Limb (tissue), 2 donors: ENCODE measurements at regions not wholly inside any gene's neighbourhood (a gene's known extent, or its start where the extent isn't known, plus 50 kb on each side); places are given as distances from the start of the nearest gene placed in this dataset.
A peak's percentile ranks its signal among the peaks of the same experiment; 100 is the strongest.

ENCODE experiments used
- DNase-seq, 2 donors: peaks; one replicate each; pipeline ENCODE4 v3.0.0-alpha.2; 2016; ENCODE audit errors: extremely low spot score in 2 of 2

DNA sequence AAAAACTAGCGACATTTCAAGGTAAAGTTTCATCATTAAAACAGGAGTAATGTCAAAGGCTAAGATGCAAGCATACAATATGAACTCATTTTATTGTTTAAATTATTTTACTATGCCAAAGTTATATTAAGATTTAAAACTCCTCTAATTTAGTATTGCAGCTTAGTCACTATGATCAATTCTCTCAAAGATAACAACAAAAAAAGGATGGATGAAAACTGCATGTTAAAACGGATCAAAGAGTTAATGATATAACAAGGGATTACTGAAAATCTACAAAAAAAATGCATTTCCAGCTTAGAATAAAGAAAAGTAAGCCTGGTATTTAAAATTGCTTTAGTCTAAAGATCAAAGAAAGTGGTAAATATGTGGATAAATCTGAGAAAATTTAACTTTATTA is 587.8 kb upstream of the PCDH20 start:
- no peak for DNase-seq

GRCh38 chr13:61994174-61994573 is 578.5 kb upstream of the PCDH20 start:
- DNase-seq, result no peak

DNA sequence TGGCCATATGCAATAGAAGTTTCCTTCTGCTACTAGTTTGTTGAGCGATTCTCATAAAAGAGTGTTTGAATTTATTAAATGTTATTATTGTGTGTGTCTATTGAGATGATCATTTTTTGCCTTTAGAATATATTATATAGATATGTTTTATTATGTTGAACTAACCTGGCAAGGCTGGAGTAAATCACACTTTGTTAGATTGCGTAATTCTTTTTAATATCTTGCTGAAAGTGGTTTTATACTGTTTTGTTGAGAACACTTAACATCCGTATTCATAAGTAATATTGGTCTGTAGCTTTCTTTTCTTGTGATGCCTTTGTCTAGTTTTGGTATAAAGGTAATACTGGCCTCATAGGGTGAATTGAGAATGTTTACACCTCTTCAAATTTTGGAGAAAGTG is 574.3 kb upstream of the PCDH20 start:
- DNase-seq, result no peak

- DNase-seq, result no peak
Measured at GRCh38 chr13:61988810-61989209, 573.2 kb upstream of the PCDH20 start.

GRCh38 chr13:61975001-61975400 is 559.4 kb upstream of the PCDH20 start:
- no peak for DNase-seq

DNA sequence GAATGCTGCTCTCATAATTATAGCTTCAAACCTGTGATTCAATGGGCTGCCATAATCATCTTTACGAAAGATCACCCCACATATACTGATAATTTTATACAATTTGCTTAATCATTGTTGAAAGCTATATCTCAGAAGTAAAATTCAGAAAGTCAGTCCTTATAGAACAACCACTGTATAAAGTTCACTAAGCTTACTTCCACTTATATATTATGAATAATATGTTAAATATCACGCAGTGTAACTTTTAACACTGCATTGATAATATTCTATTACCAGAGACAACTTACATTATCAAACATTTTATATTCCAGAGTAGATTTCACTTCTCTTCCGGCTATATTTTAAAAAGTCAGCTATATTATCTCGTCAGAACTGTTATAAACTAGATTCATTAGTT is 550.1 kb upstream of the PCDH20 start:
- no peak for DNase-seq

- no peak for DNase-seq
Measured at GRCh38 chr13:61960981-61961380, 545.3 kb upstream of the PCDH20 start.

DNA sequence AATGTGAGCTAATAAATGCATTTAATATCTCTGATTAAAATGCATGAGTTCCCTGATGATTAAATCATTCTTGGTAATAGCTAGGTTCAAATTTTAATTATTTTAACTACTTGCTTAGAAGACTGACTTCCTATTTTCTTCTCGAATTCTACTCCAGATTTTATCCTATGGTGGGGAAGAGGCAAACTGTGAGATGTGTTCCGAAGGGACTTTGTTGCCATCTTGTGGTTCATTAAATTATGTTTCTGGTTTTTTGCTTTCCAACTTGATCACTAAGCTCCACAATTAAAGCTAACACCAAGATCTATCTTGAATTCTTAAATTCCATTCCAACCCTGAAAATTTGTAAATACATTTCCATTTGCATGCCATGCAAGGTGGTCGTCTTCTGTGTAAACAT is 538.4 kb upstream of the PCDH20 start:
- DNase-seq, result peak in 1 of 2 donors; percentile 58

DNA sequence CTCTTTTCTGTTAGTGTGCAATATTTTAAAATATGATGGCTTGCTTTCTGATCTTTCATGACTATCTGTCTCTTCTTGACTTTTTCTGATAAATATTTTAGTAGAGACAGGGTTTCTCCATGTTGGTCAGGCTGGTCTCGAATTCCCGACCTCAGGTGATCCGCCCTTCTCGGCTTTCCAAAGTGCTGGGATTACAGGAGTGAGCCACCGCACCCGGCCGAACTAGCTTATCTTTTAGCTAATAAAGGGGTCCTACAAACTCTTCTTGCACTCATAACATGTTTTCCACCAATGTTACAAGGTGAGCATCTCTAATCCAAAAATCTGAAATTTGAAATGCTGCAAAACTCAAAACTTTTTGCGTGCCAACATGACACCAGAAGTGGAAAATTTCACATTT is 535.2 kb upstream of the PCDH20 start:
- DNase-seq, result no peak

- DNase-seq, result no peak
Measured at GRCh38 chr13:61944329-61944929, 528.8 kb upstream of the PCDH20 start.

- DNase-seq, result no peak
Measured at GRCh38 chr13:61935710-61936109, 520.1 kb upstream of the PCDH20 start.

DNA sequence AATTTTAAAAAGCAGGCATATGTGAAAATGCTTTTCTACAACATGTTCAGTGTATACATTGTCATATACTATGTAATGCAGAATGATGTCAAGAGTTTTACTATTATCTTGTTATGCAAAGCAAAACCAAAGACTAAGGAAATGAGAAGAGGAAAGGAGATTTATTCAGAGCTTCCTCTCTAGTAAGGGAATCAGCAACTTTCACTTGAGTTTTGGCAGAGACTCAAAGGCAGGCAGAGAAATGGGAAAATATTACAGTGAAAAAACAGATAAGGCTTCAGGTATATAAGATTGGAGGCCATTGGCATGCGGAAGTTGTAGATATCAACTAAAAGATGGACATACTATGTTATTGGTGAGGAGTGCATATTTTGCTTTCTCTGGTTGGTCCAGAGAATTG is 512.0 kb upstream of the PCDH20 start:
- no peak for DNase-seq

DNA sequence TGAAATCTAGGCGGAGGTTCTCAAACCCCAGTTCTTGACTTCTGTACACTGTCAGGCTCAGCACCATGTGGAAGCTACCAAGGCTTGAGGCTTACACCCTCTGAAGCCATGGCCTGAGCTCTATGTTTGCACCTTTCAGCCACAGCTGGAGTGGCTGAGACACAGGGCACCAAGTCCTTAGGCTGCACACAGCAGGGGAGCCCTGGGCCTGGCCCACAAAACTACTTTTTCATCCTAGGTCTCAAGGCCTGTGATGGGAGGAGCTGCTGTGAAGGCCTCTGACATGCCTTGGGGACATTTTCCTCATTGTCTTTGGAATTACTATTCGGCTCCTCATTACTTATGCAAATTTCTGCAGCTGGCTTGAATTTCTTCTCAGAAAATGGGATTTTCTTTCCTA is 503.2 kb upstream of the PCDH20 start:
- DNase-seq, result no peak

DNA sequence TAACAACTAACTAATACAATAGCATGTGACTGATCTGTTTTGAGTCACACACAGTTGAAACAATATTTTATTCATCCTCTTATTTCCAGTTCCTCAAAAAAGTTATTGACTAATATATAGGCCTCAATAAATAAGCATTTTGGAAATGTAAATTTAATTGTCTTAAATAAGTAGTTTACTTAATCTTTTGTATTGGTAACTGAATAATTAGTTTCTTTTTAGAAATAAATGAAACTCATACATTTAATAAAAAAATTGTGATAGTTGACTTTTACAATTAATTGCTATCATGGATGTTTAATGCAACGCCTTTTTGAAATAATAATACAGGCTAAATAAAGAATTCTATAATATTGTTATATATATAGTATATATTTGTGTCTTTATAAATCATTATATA is 500.8 kb upstream of the PCDH20 start:
- no peak for DNase-seq

DNA sequence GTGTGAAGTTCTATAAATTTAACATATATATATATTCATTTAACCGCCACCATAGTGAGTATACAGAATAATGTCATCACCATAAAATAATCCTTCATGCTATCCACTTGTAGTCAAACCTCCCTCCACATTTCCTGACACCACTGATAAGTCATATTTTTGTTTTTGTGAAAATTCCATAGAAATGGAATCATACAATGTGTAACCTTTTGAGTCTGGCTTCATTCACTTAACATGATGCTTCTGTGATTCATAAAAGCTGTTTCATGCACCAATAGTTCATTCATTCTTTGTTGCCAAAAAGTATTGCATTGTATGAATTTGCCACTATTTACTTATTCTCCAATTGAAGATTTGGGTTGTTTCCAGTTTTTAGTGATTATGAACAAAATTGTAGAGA is 497.5 kb upstream of the PCDH20 start:
- no peak for DNase-seq

DNA sequence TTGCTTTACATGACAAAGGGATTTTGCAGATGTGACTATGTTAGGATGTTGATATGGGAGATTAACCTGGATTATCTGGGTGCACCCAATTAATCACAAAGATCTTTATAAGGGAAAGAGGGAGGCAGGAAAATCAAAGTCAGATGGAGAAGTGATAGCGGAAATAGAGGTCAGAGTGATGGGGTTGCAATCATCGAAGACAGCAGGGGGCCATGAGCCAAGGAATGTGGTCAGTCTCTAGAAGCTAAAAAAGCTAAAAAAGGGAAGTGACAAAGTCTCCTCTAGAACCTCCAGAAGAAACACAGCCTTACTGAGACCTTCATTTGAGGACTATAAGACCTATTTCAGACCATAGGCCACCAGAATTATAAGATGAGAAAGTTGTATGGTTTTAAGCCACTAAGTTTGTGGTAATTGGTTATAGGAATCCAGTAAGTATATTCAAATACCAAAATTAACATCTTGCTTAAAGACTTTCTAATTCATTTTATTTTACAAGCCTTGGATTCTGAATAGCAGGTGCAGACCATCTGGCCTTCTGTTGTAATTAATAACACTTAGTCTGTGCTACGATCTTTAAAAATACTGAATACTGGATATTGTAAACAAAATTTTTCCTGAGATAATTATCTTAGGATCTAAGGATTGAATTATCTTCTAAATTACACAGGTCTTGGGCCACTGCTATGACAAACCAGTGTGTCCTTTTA is 493.4 kb upstream of the PCDH20 start:
- no peak for DNase-seq

GRCh38 chr13:61905054-61905453 is 489.4 kb upstream of the PCDH20 start:
- DNase-seq, result no peak

- DNase-seq, result no peak
Measured at GRCh38 chr13:61901946-61902541, 486.4 kb upstream of the PCDH20 start.

DNA sequence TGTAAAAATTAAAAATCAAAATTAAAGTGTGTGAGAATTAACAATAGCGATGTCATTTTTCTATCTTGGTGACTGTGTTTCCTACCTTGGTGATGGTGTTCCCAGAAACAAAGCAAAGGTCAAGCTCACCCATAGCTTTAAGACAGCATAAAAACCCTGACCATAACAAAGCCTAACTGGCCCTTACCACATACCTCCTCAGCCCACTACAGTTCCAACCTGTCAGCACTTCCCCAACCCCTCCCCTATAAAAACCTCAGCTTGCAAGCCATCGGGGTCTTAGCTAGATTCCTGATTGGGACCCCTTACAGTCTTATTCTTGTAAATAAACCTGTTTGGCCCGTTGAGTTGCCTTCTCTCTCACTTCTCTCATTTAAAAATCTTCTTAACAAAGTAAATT is 484.4 kb upstream of the PCDH20 start:
- DNase-seq, result no peak

GRCh38 chr13:61898207-61898606 is 482.6 kb upstream of the PCDH20 start:
- DNase-seq, result no peak

- no peak for DNase-seq
Measured at GRCh38 chr13:61891401-61891800, 475.8 kb upstream of the PCDH20 start.

- no peak for DNase-seq
Measured at GRCh38 chr13:61884830-61885229, 469.2 kb upstream of the PCDH20 start.
